Muscle layer of duodenum (tissue), 2 donors: ENCODE measurements at regions not wholly inside any gene's neighbourhood (a gene's known extent, or its start where the extent isn't known, plus 50 kb on each side); places are given as distances from the start of the nearest gene placed in this dataset.

Experiments used
- H3K27ac ChIP-seq: one replicate; pipeline ENCODE4 v1.7.0; 2013; ENCODE audit warnings: mild to moderate bottlenecking, low read length
- H3K27me3 ChIP-seq: one replicate; pipeline ENCODE4 v1.7.0; 2013; ENCODE audit warnings: low read depth, mild to moderate bottlenecking, control low read depth, low read length
- H3K36me3 ChIP-seq, 2 donors: one replicate each; pipeline ENCODE4 v1.7.0; 2013; ENCODE audit warnings: low read length in 2 of 2, control low read depth in 1 of 2, mild to moderate bottlenecking in 1 of 2; ENCODE audit not compliant: insufficient read depth in 2 of 2, control insufficient read depth in 1 of 2
- H3K4me1 ChIP-seq, 2 donors: one replicate each; pipeline ENCODE4 v1.7.0; 2013; ENCODE audit warnings: low read length in 2 of 2, mild to moderate bottlenecking in 2 of 2, control low read depth in 1 of 2, moderate library complexity in 1 of 2; ENCODE audit not compliant: insufficient read depth in 2 of 2, control insufficient read depth in 1 of 2
- H3K4me3 ChIP-seq, 2 donors: one replicate each; pipeline ENCODE4 v1.7.0; 2013; ENCODE audit warnings: low read length in 2 of 2, low read depth in 1 of 2, mild to moderate bottlenecking in 1 of 2
- H3K9me3 ChIP-seq, 2 donors: one replicate each; pipeline ENCODE4 v1.7.0; 2013; ENCODE audit warnings: low read length in 2 of 2, control low read depth in 1 of 2, mild to moderate bottlenecking in 1 of 2; ENCODE audit not compliant: control insufficient read depth in 1 of 2
- donor health status: healthy.

DNA sequence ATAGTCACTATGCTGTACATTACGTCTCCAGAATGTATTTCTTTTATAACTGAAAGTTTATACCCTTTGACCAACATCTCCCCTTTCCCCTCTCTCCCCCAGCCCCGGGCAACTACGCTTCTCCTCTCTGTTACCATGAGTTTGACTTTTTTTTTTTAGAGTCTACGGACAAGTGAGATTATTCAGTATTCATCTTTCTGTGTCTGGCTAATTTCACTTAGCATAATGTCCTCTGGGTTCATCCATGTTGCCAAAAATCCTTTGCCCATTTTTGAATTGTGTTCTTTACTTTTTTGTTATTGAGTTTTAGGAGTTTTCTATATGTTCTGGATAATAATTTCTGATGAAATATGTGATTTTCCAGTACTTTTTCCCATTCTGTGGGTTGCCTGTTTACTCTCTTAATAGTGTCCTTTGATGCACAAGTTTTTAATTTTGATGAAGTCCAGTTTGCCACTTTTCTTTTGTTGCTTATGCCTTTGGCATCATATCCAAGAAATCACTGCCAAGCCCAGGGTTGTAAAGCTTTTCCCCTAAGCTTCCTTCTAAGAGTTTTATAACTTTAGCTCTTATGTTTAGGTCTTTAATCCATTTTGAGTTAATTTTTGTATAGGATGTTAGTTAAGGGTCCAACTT, 126.7 kb upstream of the NSMCE3 start:
- H3K9me3 ChIP-seq = no peaks in the 10 kb centered on the region
- H3K4me3 ChIP-seq = no peak overlapping the region
- no peaks in the 10 kb centered on the region for H3K4me1 ChIP-seq
- H3K36me3 ChIP-seq = no peaks in the 10 kb centered on the region
- no peaks in the 10 kb centered on the region for H3K27me3 ChIP-seq
- no peak overlapping the region for H3K27ac ChIP-seq

DNA sequence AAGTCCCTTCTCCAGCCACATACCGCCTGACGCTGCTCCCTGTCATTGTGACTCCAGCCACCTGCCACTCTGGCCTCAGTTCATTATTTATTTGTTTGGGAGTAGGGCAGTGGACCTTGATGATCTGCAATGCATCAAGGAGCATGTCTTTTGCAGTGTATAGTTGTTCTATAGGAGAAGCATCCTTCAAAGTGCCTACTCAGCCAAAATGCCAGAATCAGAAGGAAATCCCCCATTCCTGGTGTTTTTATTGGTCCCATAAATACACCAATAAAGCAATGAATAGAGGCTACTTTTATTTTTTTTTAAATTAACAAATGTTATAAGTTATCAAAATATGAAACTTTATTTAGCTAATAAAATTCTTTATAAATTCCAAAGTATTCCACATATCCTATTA, 123.8 kb upstream of the NSMCE3 start:
- H3K27me3 ChIP-seq = no peaks in the 10 kb centered on the region
- no peak overlapping the region for H3K27ac ChIP-seq
- no peaks in the 10 kb centered on the region for H3K9me3 ChIP-seq
- H3K36me3 ChIP-seq = no peaks in the 10 kb centered on the region
- H3K4me3 ChIP-seq = no peak overlapping the region
- no peaks in the 10 kb centered on the region for H3K4me1 ChIP-seq

DNA sequence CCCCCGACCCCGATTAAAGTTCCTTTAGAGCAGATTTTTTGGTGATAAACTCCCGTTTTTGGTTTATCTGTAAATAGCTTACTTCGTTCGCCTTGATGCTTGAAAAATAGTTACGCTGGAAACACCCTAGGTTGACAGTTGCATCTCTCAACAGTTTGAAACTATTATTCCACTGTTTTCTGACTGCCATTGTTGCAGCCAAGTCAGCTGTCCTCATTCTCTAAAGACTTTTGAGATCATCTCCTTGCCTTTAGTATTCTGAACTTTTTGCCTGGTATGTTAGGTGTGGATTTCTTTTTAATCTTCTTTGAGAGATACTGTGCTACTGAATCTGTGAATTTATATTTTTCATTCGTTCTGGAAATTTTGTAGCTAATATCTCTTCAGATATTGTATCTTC, 122.7 kb upstream of the NSMCE3 start:
- Histone ChIP-seq H3K27me3 (no peaks in the 10 kb centered on the region), H3K9me3 (no peaks in the 10 kb centered on the region), H3K4me1 (no peaks in the 10 kb centered on the region), H3K36me3 (no peaks in the 10 kb centered on the region), H3K27ac (no peak overlapping the region), H3K4me3 (no peak overlapping the region)

GRCh38 chr15:29390051-29390450, 120.4 kb upstream of the NSMCE3 start:
- H3K9me3 ChIP-seq = no peaks in the 10 kb centered on the region

GRCh38 chr15:29386523-29386922, 116.9 kb upstream of the NSMCE3 start:
- no peak overlapping the region for H3K4me3 ChIP-seq
- no peaks in the 10 kb centered on the region for H3K36me3 ChIP-seq
- H3K4me1 ChIP-seq = no peaks in the 10 kb centered on the region
- H3K27me3 ChIP-seq = no peaks in the 10 kb centered on the region
- H3K27ac ChIP-seq = no peak overlapping the region
- no peaks in the 10 kb centered on the region for H3K9me3 ChIP-seq

More at GRCh38 chr15:29390051-29390450, 120.4 kb upstream of the NSMCE3 start:
- no peaks in the 10 kb centered on the region for H3K4me1 ChIP-seq
- H3K36me3 ChIP-seq = no peaks in the 10 kb centered on the region
- no peak overlapping the region for H3K4me3 ChIP-seq
- H3K27ac ChIP-seq = no peak overlapping the region
- H3K27me3 ChIP-seq = no peaks in the 10 kb centered on the region

DNA sequence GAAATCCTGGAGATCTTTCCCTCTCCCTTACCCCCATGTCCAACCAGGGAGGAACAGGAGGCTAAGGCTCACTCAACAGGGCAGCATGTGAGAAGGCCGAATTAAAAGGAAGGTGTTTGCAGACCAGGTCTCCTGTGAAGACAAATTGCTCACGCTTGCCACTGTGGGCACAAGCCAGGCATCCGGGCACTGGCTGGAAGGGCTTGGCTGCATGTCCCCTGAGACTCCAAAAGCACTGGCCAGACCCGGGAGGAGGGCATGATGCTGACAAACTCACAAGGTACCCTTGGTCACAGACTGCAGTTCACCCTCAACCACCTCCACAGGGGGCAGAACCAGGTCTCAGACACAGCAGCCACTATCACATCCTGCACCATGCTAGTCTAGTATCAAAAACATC, 113.7 kb upstream of the NSMCE3 start:
- Histone ChIP-seq H3K9me3 (no peaks in the 10 kb centered on the region), H3K36me3 (no peaks in the 10 kb centered on the region), H3K4me1 (no peaks in the 10 kb centered on the region), H3K27ac (no peak overlapping the region), H3K27me3 (no peaks in the 10 kb centered on the region), H3K4me3 (no peak overlapping the region)

GRCh38 chr15:29382862-29383261, 113.2 kb upstream of the NSMCE3 start:
- Histone ChIP-seq H3K36me3 (no peaks in the 10 kb centered on the region), H3K4me3 (no peak overlapping the region), H3K27ac (no peak overlapping the region), H3K27me3 (no peaks in the 10 kb centered on the region), H3K4me1 (no peaks in the 10 kb centered on the region), H3K9me3 (no peaks in the 10 kb centered on the region)

GRCh38 chr15:29380466-29380865, 110.8 kb upstream of the NSMCE3 start:
- H3K4me1 ChIP-seq = no peaks in the 10 kb centered on the region
- H3K9me3 ChIP-seq = no peaks in the 10 kb centered on the region
- no peak overlapping the region for H3K27ac ChIP-seq
- H3K27me3 ChIP-seq = no peaks in the 10 kb centered on the region
- no peak overlapping the region for H3K4me3 ChIP-seq
- H3K36me3 ChIP-seq = no peaks in the 10 kb centered on the region

DNA sequence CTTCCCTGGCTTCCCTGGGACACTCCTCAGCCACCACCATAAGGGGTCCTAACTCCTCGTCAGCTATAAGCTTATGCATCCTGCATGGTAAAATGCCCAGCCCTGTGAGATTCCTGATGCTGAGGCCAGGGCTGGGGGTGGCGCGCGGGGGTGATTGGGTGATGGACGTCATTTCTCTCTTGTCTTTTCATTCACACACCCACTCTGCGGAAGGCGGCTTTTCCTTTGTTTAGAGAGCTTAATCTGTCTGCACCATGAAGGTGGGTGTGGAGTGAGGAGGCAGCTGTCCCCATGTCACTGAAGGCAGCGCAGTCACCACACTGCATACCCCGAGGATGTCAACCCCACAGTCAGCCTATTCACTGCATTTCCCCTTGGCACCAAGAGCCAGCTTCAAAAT, 110.0 kb upstream of the NSMCE3 start:
- H3K36me3 ChIP-seq = no peaks in the 10 kb centered on the region
- H3K27ac ChIP-seq = no peak overlapping the region
- H3K4me3 ChIP-seq = no peak overlapping the region
- H3K9me3 ChIP-seq = no peaks in the 10 kb centered on the region
- H3K4me1 ChIP-seq = no peaks in the 10 kb centered on the region
- H3K27me3 ChIP-seq = no peaks in the 10 kb centered on the region

GRCh38 chr15:29377161-29377560, 107.5 kb upstream of the NSMCE3 start:
- Histone ChIP-seq H3K27ac (no peak overlapping the region), H3K4me3 (no peak overlapping the region), H3K4me1 (no peaks in the 10 kb centered on the region), H3K27me3 (no peaks in the 10 kb centered on the region), H3K9me3 (no peaks in the 10 kb centered on the region), H3K36me3 (no peaks in the 10 kb centered on the region)

DNA sequence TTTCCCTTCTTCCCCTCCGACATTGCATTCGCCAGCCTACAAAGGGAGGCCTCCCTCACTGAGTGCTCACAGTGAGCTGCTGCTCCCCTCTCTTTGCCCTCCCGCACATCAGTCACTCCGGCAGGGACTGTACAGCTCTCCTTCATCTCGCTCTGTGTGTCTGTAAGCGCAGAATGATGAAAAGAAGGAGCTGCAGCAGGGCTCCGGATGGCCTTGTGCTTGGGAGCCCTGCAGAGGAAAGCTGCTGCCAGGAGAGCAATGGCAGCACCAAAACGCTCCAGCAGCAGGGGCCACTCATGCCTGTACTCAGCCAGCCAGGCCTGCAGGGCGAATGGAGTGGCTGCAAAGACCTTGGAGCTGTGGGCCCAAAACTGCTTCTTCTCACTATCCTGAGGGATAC, 107.0 kb upstream of the NSMCE3 start:
- Histone ChIP-seq H3K9me3 (no peaks in the 10 kb centered on the region), H3K27me3 (no peaks in the 10 kb centered on the region), H3K4me3 (no peak overlapping the region), H3K4me1 (no peaks in the 10 kb centered on the region), H3K36me3 (no peaks in the 10 kb centered on the region), H3K27ac (no peak overlapping the region)

DNA sequence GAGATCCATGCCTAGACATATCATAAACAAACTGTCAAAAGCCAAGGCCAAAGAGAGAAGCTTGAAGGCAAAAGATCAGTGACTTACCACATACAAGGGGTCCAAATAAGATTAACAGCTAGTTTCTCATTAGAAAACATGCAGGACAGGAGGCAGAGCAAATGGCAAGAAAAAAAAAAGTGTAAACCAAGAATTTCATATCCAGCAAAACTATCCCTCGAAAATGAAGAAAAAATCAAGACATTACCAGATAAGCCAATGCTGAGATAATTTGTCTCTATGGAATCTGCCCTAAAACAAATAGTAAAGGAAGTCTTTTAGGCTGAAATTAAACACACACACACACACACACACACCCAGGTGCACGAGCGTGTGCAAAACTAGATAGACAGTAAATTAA, 99.6 kb upstream of the NSMCE3 start:
- Histone ChIP-seq H3K4me1 (no peaks in the 10 kb centered on the region), H3K27me3 (no peaks in the 10 kb centered on the region), H3K36me3 (no peaks in the 10 kb centered on the region), H3K9me3 (peaks cover 0 to 10% of the 10 kb centered on the region in 2 donors), H3K27ac (no peak overlapping the region), H3K4me3 (no peak overlapping the region)
